Prostate gland (tissue), 2 donors: ENCODE measurements at regions not wholly inside any gene's neighbourhood (a gene's known extent, or its start where the extent isn't known, plus 50 kb on each side); places are given as distances from the start of the nearest gene placed in this dataset.

Experiments used
- DNase-seq: peaks from one replicate; pipeline ENCODE4 v3.0.0-alpha.2; 2019; ENCODE audit warnings: low spot score
- H3K27ac ChIP-seq, 2 donors: fragments of 200-600 bp; sonication (generic); 2 replicates each; pipeline ENCODE4 v1.5.1; 2017 to 2019
- H3K27me3 ChIP-seq: fragments of 200-600 bp; sonication (generic); replicated peaks from 2 replicates; pipeline ENCODE4 v1.5.1; 2019; ENCODE audit not compliant: insufficient read depth
- H3K36me3 ChIP-seq, 2 donors: fragments of 200-600 bp; sonication (generic); 1 replicate in 1 of 2; 2 replicates in 1 of 2; pipeline versions ENCODE4 v1.5.1 to v1.8.1; 2017 to 2019
- H3K4me1 ChIP-seq: fragments of 200-600 bp; sonication (generic); replicated peaks from 2 replicates; pipeline ENCODE4 v1.5.1; 2019
- H3K4me3 ChIP-seq, 2 donors: fragments of 200-600 bp; sonication (generic); 2 replicates each; pipeline ENCODE4 v1.5.1; 2017 to 2019
- H3K9me3 ChIP-seq: fragments of 200-600 bp; sonication (generic); 2 replicates; pipeline ENCODE4 v1.5.1; 2017
- POLR2A ChIP-seq: fragments of 450-650 bp; IDR thresholded peaks from one replicate; pipeline ENCODE4 v1.6.1; 2016; ENCODE audit warnings: antibody characterized with exemption, mild to moderate bottlenecking
- POLR2AphosphoS5 ChIP-seq: sonication (generic); formaldehyde crosslinking; IDR thresholded peaks from one replicate; pipeline ENCODE4 v1.6.1; 2017; ENCODE audit warnings: antibody characterized with exemption
- WGBS: methylation state at CpG from one replicate; pipeline ENCODE4 v1.1.5; 2018; 5-methylcytosine and 5-hydroxymethylcytosine counted together
- intact Hi-C: fragments of 100-400 bp; cut with DNase I; formaldehyde crosslinking; loops from one replicate; pipeline ENCODE4 v1.14.2; 2022
- TF ChIP-seq, protein P1 (sequence below), 4 experiments: fragments of 200-600 bp in 2 of 4; fragments of 450-650 bp in 2 of 4; sonication (generic) in 2 of 4; IDR thresholded peaks; 1 replicate in 3 of 4; 2 replicates in 1 of 4; pipeline ENCODE4 v1.5.1; 2016 to 2019; ENCODE audit warnings: antibody characterized with exemption in 4 of 4, mild to moderate bottlenecking in 2 of 4, moderate library complexity in 2 of 4

- TF ChIP-seq, protein P1, sequence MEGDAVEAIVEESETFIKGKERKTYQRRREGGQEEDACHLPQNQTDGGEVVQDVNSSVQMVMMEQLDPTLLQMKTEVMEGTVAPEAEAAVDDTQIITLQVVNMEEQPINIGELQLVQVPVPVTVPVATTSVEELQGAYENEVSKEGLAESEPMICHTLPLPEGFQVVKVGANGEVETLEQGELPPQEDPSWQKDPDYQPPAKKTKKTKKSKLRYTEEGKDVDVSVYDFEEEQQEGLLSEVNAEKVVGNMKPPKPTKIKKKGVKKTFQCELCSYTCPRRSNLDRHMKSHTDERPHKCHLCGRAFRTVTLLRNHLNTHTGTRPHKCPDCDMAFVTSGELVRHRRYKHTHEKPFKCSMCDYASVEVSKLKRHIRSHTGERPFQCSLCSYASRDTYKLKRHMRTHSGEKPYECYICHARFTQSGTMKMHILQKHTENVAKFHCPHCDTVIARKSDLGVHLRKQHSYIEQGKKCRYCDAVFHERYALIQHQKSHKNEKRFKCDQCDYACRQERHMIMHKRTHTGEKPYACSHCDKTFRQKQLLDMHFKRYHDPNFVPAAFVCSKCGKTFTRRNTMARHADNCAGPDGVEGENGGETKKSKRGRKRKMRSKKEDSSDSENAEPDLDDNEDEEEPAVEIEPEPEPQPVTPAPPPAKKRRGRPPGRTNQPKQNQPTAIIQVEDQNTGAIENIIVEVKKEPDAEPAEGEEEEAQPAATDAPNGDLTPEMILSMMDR (IDR thresholded peaks at IDR 0.05) = no peak
- TF ChIP-seq POLR2AphosphoS5 (no peak), POLR2A (no peak)
- no peak for DNase-seq
- Histone ChIP-seq H3K4me1 (no peaks in the 10 kb centered on the region), H3K27ac (no peak overlapping the region), H3K36me3 (no peaks in the 10 kb centered on the region), H3K4me3 (no peak overlapping the region), H3K27me3 (no peaks in the 10 kb centered on the region), H3K9me3 (no peaks in the 10 kb centered on the region)
- whole genome bisulfite sequencing = 98% methylated on average over 3 of the region's 3 CpGs
- intact Hi-C loops = no loop called here
Measured at GRCh38 chr4:169851750-169852149, 94.0 kb upstream of the HPF1 start.

DNA sequence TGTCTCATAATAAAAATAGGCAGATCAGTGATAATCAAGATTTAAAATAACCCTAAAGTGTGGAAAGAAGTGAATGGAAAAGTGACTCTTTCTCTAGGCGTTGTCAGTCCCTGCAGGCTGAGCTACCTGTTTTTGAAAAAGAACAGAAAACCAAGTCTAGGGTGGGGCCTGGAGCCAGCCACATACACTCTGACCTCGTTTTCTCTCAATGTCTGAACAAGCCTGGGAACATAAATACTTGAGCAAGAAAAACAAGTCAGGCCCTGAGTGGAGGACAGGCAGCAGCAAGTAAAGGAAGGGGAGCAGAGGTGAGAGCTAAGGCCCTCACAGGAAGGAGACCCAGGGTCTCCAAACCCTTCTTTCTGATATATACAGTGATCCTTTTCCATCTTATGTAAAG is 91.7 kb upstream of the HPF1 start:
- Histone ChIP-seq H3K36me3 (no peaks in the 10 kb centered on the region), H3K27me3 (no peaks in the 10 kb centered on the region), H3K4me3 (no peak overlapping the region), H3K9me3 (no peaks in the 10 kb centered on the region), H3K27ac (no peak overlapping the region), H3K4me1 (no peaks in the 10 kb centered on the region)
- WGBS = 41% methylated on average over 2 of the region's 2 CpGs
- no peak for DNase-seq
- TF ChIP-seq POLR2A = no peak
- TF ChIP-seq, protein P1 (IDR thresholded peaks at IDR 0.05) = no peak
- no peak for TF ChIP-seq POLR2AphosphoS5
- intact Hi-C loops = no loop called here

- Histone ChIP-seq H3K27me3 (no peaks in the 10 kb centered on the region), H3K36me3 (no peaks in the 10 kb centered on the region), H3K9me3 (no peaks in the 10 kb centered on the region), H3K4me3 (no peak overlapping the region), H3K27ac (no peak overlapping the region), H3K4me1 (no peaks in the 10 kb centered on the region)
- whole genome bisulfite sequencing = 57% methylated on average over 5 of the region's 5 CpGs
- no peak for DNase-seq
- TF ChIP-seq POLR2A (no peak), POLR2AphosphoS5 (no peak)
- TF ChIP-seq, protein P1 (IDR thresholded peaks at IDR 0.05) = no peak
- intact Hi-C loops = no loop called here
Measured at GRCh38 chr4:169848018-169848417, 90.3 kb upstream of the HPF1 start.

DNA sequence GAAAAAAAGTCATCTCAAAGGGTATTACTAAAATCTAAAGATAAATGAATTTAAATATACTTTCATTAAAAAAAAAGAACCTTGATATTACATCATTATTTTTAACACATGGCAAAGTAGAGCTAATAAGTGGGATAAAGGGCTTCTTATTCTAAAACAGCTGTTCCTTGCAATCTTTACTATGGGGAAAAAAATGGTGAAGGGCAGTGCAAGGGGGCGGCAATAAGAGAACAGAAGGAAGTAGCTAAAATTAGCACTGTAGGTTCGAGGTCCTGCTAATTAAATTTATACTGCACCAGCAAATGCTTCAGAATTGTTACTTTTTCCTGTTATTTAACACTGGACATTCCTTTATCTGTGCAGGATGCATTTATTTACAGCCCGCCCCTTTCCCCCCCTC is 89.4 kb upstream of the HPF1 start:
- Histone ChIP-seq H3K27me3 (no peaks in the 10 kb centered on the region), H3K4me3 (no peak overlapping the region), H3K36me3 (no peaks in the 10 kb centered on the region), H3K9me3 (no peaks in the 10 kb centered on the region), H3K27ac (no peak overlapping the region), H3K4me1 (no peaks in the 10 kb centered on the region)
- 58% methylated on average over 3 of the region's 3 CpGs for WGBS
- intact Hi-C loops = no loop called here
- DNase-seq = no peak
- TF ChIP-seq POLR2AphosphoS5 = no peak
- TF ChIP-seq, protein P1 (IDR thresholded peaks at IDR 0.05) = no peak
- no peak for TF ChIP-seq POLR2A

GRCh38 chr4:169846396-169846795 is 88.7 kb upstream of the HPF1 start:
- H3K36me3 ChIP-seq = no peaks in the 10 kb centered on the region
- WGBS = 93% methylated on average over 2 of the region's 2 CpGs
- no peak overlapping the region for H3K27ac ChIP-seq
- H3K4me3 ChIP-seq = no peak overlapping the region
- intact Hi-C loops = no loop called here
- H3K27me3 ChIP-seq = no peaks in the 10 kb centered on the region
- H3K9me3 ChIP-seq = no peaks in the 10 kb centered on the region
- no peak for DNase-seq
- TF ChIP-seq POLR2A = no peak
- TF ChIP-seq POLR2AphosphoS5 = no peak
- H3K4me1 ChIP-seq = no peaks in the 10 kb centered on the region
